ENCODE measurements at regions not wholly inside any gene's neighbourhood (a gene's known extent, or its start where the extent isn't known, plus 50 kb on each side); places are given as distances from the start of the nearest gene placed in this dataset.

- no peak overlapping the region for H3K4me2 ChIP-seq (ENCODE audit: low read depth, low read length)
- no TSS peak for BruUV-seq (replicated peaks)
Measured at GRCh38 chr2:156818944-156819343, 382.8 kb downstream of the GPD2 start.

GRCh38 chr2:156826341-156826933 lies 390.3 kb downstream of the GPD2 start:
- ATAC-seq: no peak
- Histone ChIP-seq H3K4me3 (replicated peaks in 1 of 3; ENCODE audit: insufficient read depth in 1 of 3, low read depth in 2 of 3, low read length in 3 of 3) (no peak overlapping the region), H2AFZ (ENCODE audit: low read length) (no peak overlapping the region), H3K9ac (ENCODE audit: insufficient read depth, low read depth, low read length) (no peak overlapping the region), H3K4me1 (ENCODE audit: insufficient read depth, low read length) (no peaks in the 10 kb centered on the region), H3K27ac (ENCODE audit: extremely low read length, insufficient read depth, low read length) (no peak overlapping the region), H3K4me2 (ENCODE audit: low read depth, low read length) (no peak overlapping the region), H3K9me3 (ENCODE audit: low read length) (0 out of 2 replicates have a peak, but pooled peaks cover 6% of the 10 kb centered on the region), H4K20me1 (ENCODE audit: insufficient read depth, low read length) (no peaks in the 10 kb centered on the region), H3K79me2 (ENCODE audit: insufficient read depth, low read length) (no peaks in the 10 kb centered on the region), H3K36me3 (replicated peaks in 1 of 2; ENCODE audit: control insufficient read depth in 1 of 2, insufficient read depth in 2 of 2, low read length in 2 of 2) (no peaks in the 10 kb centered on the region), H3K27me3 (ENCODE audit: control insufficient read depth in 1 of 2, insufficient read depth in 2 of 2, low read length in 2 of 2) (no peaks in the 10 kb centered on the region)
- no TSS peak for BruUV-seq (replicated peaks)
- intact Hi-C loops (cut with micrococcal nuclease; ENCODE audit: unreplicated experiment): no loop called here
- POLR2A ChIA-PET: no interaction called here
- 23% methylated on average over 2 of the region's 2 CpGs for WGBS (ENCODE audit: low lambda C conversion rate)
- DNase-seq (ENCODE audit: low spot score): no peak
- CTCF ChIA-PET (ENCODE audit: low intra/inter-chr PET ratio, low total read pairs): no interaction called here
- in situ Hi-C loops (cut with HindIII; ENCODE audit: extremely low pct_ligation_motif_present, low pct_unique_long_range_greater_than_20kb): no loop called here
- FAIRE-seq: no peak
- no peak for TF ChIP-seq JUN (CRISPR knock-in tag; IDR thresholded peaks at IDR 0.05)
- TF ChIP-seq, protein P1, sequence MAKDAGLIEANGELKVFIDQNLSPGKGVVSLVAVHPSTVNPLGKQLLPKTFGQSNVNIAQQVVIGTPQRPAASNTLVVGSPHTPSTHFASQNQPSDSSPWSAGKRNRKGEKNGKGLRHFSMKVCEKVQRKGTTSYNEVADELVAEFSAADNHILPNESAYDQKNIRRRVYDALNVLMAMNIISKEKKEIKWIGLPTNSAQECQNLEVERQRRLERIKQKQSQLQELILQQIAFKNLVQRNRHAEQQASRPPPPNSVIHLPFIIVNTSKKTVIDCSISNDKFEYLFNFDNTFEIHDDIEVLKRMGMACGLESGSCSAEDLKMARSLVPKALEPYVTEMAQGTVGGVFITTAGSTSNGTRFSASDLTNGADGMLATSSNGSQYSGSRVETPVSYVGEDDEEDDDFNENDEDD (CRISPR knock-in tag; IDR thresholded peaks at IDR 0.05; ENCODE audit: borderline replicate concordance): no peak
- TF ChIP-seq ZNF569 (CRISPR knock-in tag; IDR thresholded peaks at IDR 0.05; ENCODE audit: borderline replicate concordance): no peak
- TF ChIP-seq ZBTB20 (CRISPR knock-in tag; IDR thresholded peaks at IDR 0.05; ENCODE audit: borderline replicate concordance, low read depth): no peak
- no peak for TF ChIP-seq ZNF567 (CRISPR knock-in tag; IDR thresholded peaks at IDR 0.05; ENCODE audit: borderline replicate concordance)
- TF ChIP-seq DR1 (CRISPR knock-in tag; IDR thresholded peaks at IDR 0.05): no peak
- no peak for TF ChIP-seq HDAC6 (IDR thresholded peaks at IDR 0.05; ENCODE audit: low read depth, low read length)
- TF ChIP-seq RXRA (CRISPR knock-in tag; IDR thresholded peaks at IDR 0.05): no peak
- no peak for TF ChIP-seq PRMT3 (CRISPR knock-in tag; IDR thresholded peaks at IDR 0.05; ENCODE audit: borderline replicate concordance, low read depth)
- no peak for TF ChIP-seq MED1 (CRISPR knock-in tag; IDR thresholded peaks at IDR 0.05)
- TF ChIP-seq DMAP1 (CRISPR knock-in tag; IDR thresholded peaks at IDR 0.05): no peak

More at GRCh38 chr2:156818944-156819343, 382.8 kb downstream of the GPD2 start:
- ATAC-seq (no peak), DNase-seq (ENCODE audit: low spot score) (no peak), FAIRE-seq (no peak)
- no peak for TF ChIP-seq ATRX (CRISPR knock-in tag; IDR thresholded peaks at IDR 0.05; ENCODE audit: borderline replicate concordance)
- no peak for TF ChIP-seq TRAFD1 (CRISPR knock-in tag; IDR thresholded peaks at IDR 0.05; ENCODE audit: borderline replicate concordance)
- TF ChIP-seq JARID2 (CRISPR knock-in tag; IDR thresholded peaks at IDR 0.05; ENCODE audit: insufficient replicate concordance): no peak
- WGBS (ENCODE audit: low lambda C conversion rate): 3% methylated on average over 3 of the region's 3 CpGs
- Histone ChIP-seq H3K27me3 (ENCODE audit: control insufficient read depth in 1 of 2, insufficient read depth in 2 of 2, low read length in 2 of 2) (no peaks in the 10 kb centered on the region), H3K4me3 (replicated peaks in 1 of 3; ENCODE audit: insufficient read depth in 1 of 3, low read depth in 2 of 3, low read length in 3 of 3) (no peak overlapping the region), H3K9ac (ENCODE audit: insufficient read depth, low read depth, low read length) (no peak overlapping the region), H3K79me2 (ENCODE audit: insufficient read depth, low read length) (no peaks in the 10 kb centered on the region), H3K36me3 (replicated peaks in 1 of 2; ENCODE audit: control insufficient read depth in 1 of 2, insufficient read depth in 2 of 2, low read length in 2 of 2) (no peaks in the 10 kb centered on the region), H2AFZ (ENCODE audit: low read length) (no peak overlapping the region), H3K4me1 (ENCODE audit: insufficient read depth, low read length) (no peaks in the 10 kb centered on the region), H3K9me3 (ENCODE audit: low read length) (no peaks in the 10 kb centered on the region), H4K20me1 (ENCODE audit: insufficient read depth, low read length) (no peaks in the 10 kb centered on the region), H3K27ac (ENCODE audit: extremely low read length, insufficient read depth, low read length) (no peak overlapping the region)
- in situ Hi-C loops (cut with HindIII; ENCODE audit: extremely low pct_ligation_motif_present, low pct_unique_long_range_greater_than_20kb): no loop called here
- intact Hi-C loops (cut with micrococcal nuclease; ENCODE audit: unreplicated experiment): no loop called here
- ChIA-PET POLR2A (no interaction called here), CTCF (ENCODE audit: low intra/inter-chr PET ratio, low total read pairs) (no interaction called here)

All from HepG2 (cell line).